WTC11 (cell line): ENCODE measurements at regions not wholly inside any gene's neighbourhood (a gene's known extent, or its start where the extent isn't known, plus 50 kb on each side); places are given as distances from the start of the nearest gene placed in this dataset.

Experiments
- ATAC-seq: fragments of 200-7000 bp; cut with Tn5 transposase; 2 replicates; pipeline ENCODE4 v1.10.0; 2021; ENCODE audit warnings: mild to moderate bottlenecking, moderate library complexity
- CTCF ChIA-PET: fragments of 300-600 bp; sonication (Branson Sonifier 250); formaldehyde crosslinking; loops from one replicate; lab custom pipeline; 2021; ENCODE audit warnings: antibody characterized with exemption; lab: Charles Lee
- POLR2A ChIA-PET: fragments of 350-600 bp; sonication (Branson Sonifier 250); formaldehyde crosslinking; loops from one replicate; lab custom pipeline; 2021; ENCODE audit warnings: antibody characterized with exemption; lab: Charles Lee
- DNase-seq: peaks from one replicate; pipeline ENCODE4 v3.0.0; 2021; ENCODE audit warnings: low spot score
- H3K27ac Mint-ChIP-seq: 2 replicates; pipeline ENCODE4 v1.8.0; 2021; ENCODE audit warnings: mixed read lengths
- H3K27me3 Mint-ChIP-seq: 2 replicates; pipeline ENCODE4 v1.8.0; 2021; ENCODE audit warnings: low read depth, mild to moderate bottlenecking, moderate library complexity, mixed read lengths
- H3K36me3 Mint-ChIP-seq: 2 replicates; pipeline ENCODE4 v1.8.0; 2021; ENCODE audit warnings: mixed read lengths
- H3K4me1 Mint-ChIP-seq: 2 replicates; pipeline ENCODE4 v1.8.0; 2022; ENCODE audit warnings: mixed read lengths
- H3K4me3 Mint-ChIP-seq: 2 replicates; pipeline ENCODE4 v1.8.0; 2021; ENCODE audit warnings: mild to moderate bottlenecking, moderate library complexity, mixed read lengths
- H3K9me3 Mint-ChIP-seq: 2 replicates; pipeline ENCODE4 v1.8.0; 2021; ENCODE audit warnings: mixed read lengths
- ATF1 ChIP-seq: sonication (generic); formaldehyde crosslinking; IDR thresholded peaks from 2 replicates; pipeline ENCODE4 v1.8.1; 2023; ENCODE audit warnings: mild to moderate bottlenecking, moderate library complexity, missing genetic modification reagents
- E2F4 ChIP-seq: sonication (generic); formaldehyde crosslinking; IDR thresholded peaks from 2 replicates; pipeline ENCODE4 v1.8.1; 2022; ENCODE audit warnings: low read depth, mild to moderate bottlenecking, moderate library complexity, missing genetic modification reagents, borderline replicate concordance
- FOXP4 ChIP-seq: sonication (generic); formaldehyde crosslinking; IDR thresholded peaks from 2 replicates; pipeline ENCODE4 v1.8.0; 2022; ENCODE audit warnings: mild to moderate bottlenecking, missing genetic modification reagents
- JUN ChIP-seq: sonication (generic); formaldehyde crosslinking; IDR thresholded peaks from 2 replicates; pipeline ENCODE4 v1.8.0; 2023; ENCODE audit warnings: mild to moderate bottlenecking, missing genetic modification reagents
- PRRX2 ChIP-seq: fragments of 250-450 bp; sonication (Bioruptor Pico); IDR thresholded peaks from 2 replicates; pipeline ENCODE4 v1.8.0; 2021; ENCODE audit warnings: mild to moderate bottlenecking
- STAT6 ChIP-seq: sonication (generic); formaldehyde crosslinking; conservative IDR thresholded peaks from 2 replicates; pipeline ENCODE4 v1.8.1; 2023; ENCODE audit warnings: mild to moderate bottlenecking, low read depth, missing genetic modification reagents, moderate library complexity
- ZNF138 ChIP-seq: sonication (generic); formaldehyde crosslinking; conservative IDR thresholded peaks from 2 replicates; pipeline ENCODE4 v1.8.1; 2022; ENCODE audit warnings: mild to moderate bottlenecking, moderate library complexity, missing genetic modification reagents
- ZNF263 ChIP-seq: sonication (generic); formaldehyde crosslinking; IDR thresholded peaks from 2 replicates; pipeline ENCODE4 v1.8.1; 2022; ENCODE audit warnings: low read depth, mild to moderate bottlenecking, moderate library complexity, missing genetic modification reagents
- ZNF425 ChIP-seq: fragments of 250-450 bp; sonication (Bioruptor Pico); conservative IDR thresholded peaks from 2 replicates; pipeline ENCODE4 v1.9.0; 2021; ENCODE audit warnings: mild to moderate bottlenecking
- ZSCAN18 ChIP-seq: fragments of 250-450 bp; sonication (Bioruptor Pico); IDR thresholded peaks from 2 replicates; pipeline ENCODE4 v2.1.2; 2022; ENCODE audit warnings: mild to moderate bottlenecking, moderate library complexity
- TF ChIP-seq, protein P1 (sequence below): sonication (generic); formaldehyde crosslinking; IDR thresholded peaks from 2 replicates; pipeline ENCODE4 v1.8.1; 2023; ENCODE audit warnings: mild to moderate bottlenecking, missing genetic modification reagents, moderate library complexity
- TF ChIP-seq, protein P2 (sequence below): sonication (generic); formaldehyde crosslinking; IDR thresholded peaks from 2 replicates; pipeline ENCODE4 v1.8.0; 2022; ENCODE audit warnings: missing genetic modification reagents

- Mint-ChIP-seq H3K27ac (no peak overlapping the region), H3K9me3 (no peaks in the 10 kb centered on the region), H3K4me1 (peaks cover 23% of the 10 kb centered on the region), H3K36me3 (no peaks in the 10 kb centered on the region), H3K4me3 (no peak overlapping the region), H3K27me3 (no peaks in the 10 kb centered on the region)
- ChIA-PET POLR2A (no interaction called here), CTCF (interaction anchor here (0.6 to 1.2 kb wide), 2 partner anchors 30 to 55 kb away, joined by 3 read pairs; no protein-coding TSS in a partner anchor)
- ATAC-seq (peak; percentile 86), DNase-seq (no peak)
- TF ChIP-seq ZNF425 (CRISPR knock-in tag) (no peak), ZNF138 (CRISPR knock-in tag) (no peak), PRRX2 (no peak), STAT6 (CRISPR knock-in tag) (no peak), ZSCAN18 (CRISPR knock-in tag) (peak; percentile 66; the same call in 1 of the 2 replicates), JUN (CRISPR knock-in tag) (no peak)
Measured at GRCh38 chr13:81927347-81927746, 1586.4 kb upstream of the SPRY2 start.

DNA sequence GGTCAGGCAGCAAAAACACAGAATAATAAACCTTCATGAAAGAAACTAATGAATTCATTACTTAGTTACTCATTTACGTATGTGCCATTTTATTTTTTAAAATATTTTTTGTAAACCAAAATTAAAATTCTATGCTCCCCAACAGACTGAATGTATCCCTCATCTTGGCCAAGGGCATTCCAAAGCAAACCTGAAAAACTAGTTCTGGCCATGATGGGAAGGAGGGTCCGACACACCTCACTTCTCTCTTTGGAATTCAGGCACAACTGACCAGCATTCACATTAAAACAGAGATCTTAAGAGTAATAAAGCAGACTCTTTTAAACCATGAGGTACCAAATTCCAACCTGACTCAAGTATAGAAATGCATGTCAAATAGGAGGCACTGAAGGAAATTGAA lies 1576.9 kb upstream of the SPRY2 start:
- DNase-seq (no peak), ATAC-seq (peak; percentile 80)
- ChIA-PET POLR2A (no interaction called here), CTCF (no interaction called here)
- 0 out of 2 replicates have a peak overlapping the region, but pooled peaks have one; percentile 19 for H3K4me3 Mint-ChIP-seq
- H3K27ac Mint-ChIP-seq = peak overlapping the region; percentile 90
- peaks cover 3% of the 10 kb centered on the region; the same call in 1 of the 2 replicates for H3K36me3 Mint-ChIP-seq
- no peaks in the 10 kb centered on the region for H3K27me3 Mint-ChIP-seq
- H3K4me1 Mint-ChIP-seq = peaks cover 31% of the 10 kb centered on the region
- TF ChIP-seq PRRX2 = no peak
- no peak for TF ChIP-seq ATF1 (CRISPR knock-in tag)
- H3K9me3 Mint-ChIP-seq = peaks cover 15% of the 10 kb centered on the region; the same call in 1 of the 2 replicates

DNA sequence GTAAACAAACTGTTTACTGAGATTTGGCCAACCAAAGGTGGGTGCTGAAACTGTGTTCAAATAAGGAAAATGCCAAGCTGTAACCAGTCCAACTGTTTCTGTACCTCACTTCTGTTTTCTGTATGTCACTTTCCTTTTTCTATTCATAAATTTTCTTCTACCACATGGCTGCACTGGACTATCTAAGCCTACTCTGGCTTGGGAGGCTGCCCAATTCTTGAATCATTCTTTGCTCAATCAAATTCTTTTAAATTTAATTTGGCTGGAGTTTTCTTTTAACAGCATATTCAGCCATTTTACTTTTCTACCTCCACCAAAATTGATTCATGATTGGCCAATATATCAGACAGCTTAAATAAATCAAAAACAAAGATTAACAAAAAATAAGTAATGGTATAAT lies 1575.5 kb upstream of the SPRY2 start:
- ATAC-seq = no peak
- Mint-ChIP-seq H3K4me3 (no peak overlapping the region), H3K27ac (no peak overlapping the region), H3K27me3 (no peaks in the 10 kb centered on the region), H3K9me3 (peaks cover 8% of the 10 kb centered on the region; the same call in 1 of the 2 replicates), H3K36me3 (peaks cover 3% of the 10 kb centered on the region; the same call in 1 of the 2 replicates), H3K4me1 (peaks cover 31% of the 10 kb centered on the region)
- ChIA-PET CTCF (no interaction called here), POLR2A (no interaction called here)
- TF ChIP-seq E2F4 (CRISPR knock-in tag) (no peak), ZNF263 (CRISPR knock-in tag) (no peak)
- no peak for DNase-seq

- Mint-ChIP-seq H3K27ac (no peak overlapping the region), H3K9me3 (no peaks in the 10 kb centered on the region), H3K36me3 (no peaks in the 10 kb centered on the region), H3K4me3 (no peak overlapping the region), H3K4me1 (peaks cover 7% of the 10 kb centered on the region), H3K27me3 (no peaks in the 10 kb centered on the region)
- CTCF ChIA-PET = no interaction called here
- no peak for DNase-seq
- ATAC-seq = no peak
- POLR2A ChIA-PET = no interaction called here
- TF ChIP-seq, protein P1, sequence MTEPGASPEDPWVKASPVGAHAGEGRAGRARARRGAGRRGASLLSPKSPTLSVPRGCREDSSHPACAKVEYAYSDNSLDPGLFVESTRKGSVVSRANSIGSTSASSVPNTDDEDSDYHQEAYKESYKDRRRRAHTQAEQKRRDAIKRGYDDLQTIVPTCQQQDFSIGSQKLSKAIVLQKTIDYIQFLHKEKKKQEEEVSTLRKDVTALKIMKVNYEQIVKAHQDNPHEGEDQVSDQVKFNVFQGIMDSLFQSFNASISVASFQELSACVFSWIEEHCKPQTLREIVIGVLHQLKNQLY (CRISPR knock-in tag) = no peak
- no peak for TF ChIP-seq FOXP4 (CRISPR knock-in tag)
- TF ChIP-seq, protein P2, sequence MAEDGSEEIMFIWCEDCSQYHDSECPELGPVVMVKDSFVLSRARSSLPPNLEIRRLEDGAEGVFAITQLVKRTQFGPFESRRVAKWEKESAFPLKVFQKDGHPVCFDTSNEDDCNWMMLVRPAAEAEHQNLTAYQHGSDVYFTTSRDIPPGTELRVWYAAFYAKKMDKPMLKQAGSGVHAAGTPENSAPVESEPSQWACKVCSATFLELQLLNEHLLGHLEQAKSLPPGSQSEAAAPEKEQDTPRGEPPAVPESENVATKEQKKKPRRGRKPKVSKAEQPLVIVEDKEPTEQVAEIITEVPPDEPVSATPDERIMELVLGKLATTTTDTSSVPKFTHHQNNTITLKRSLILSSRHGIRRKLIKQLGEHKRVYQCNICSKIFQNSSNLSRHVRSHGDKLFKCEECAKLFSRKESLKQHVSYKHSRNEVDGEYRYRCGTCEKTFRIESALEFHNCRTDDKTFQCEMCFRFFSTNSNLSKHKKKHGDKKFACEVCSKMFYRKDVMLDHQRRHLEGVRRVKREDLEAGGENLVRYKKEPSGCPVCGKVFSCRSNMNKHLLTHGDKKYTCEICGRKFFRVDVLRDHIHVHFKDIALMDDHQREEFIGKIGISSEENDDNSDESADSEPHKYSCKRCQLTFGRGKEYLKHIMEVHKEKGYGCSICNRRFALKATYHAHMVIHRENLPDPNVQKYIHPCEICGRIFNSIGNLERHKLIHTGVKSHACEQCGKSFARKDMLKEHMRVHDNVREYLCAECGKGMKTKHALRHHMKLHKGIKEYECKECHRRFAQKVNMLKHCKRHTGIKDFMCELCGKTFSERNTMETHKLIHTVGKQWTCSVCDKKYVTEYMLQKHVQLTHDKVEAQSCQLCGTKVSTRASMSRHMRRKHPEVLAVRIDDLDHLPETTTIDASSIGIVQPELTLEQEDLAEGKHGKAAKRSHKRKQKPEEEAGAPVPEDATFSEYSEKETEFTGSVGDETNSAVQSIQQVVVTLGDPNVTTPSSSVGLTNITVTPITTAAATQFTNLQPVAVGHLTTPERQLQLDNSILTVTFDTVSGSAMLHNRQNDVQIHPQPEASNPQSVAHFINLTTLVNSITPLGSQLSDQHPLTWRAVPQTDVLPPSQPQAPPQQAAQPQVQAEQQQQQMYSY (CRISPR knock-in tag) = no peak
Measured at GRCh38 chr13:81907787-81908372, 1567.0 kb upstream of the SPRY2 start.
